GM23338 (cell line): ENCODE measurements at regions not wholly inside any gene's neighbourhood (a gene's known extent, or its start where the extent isn't known, plus 50 kb on each side); places are given as distances from the start of the nearest gene placed in this dataset.
A peak's percentile ranks its signal among the peaks of the same experiment; 100 is the strongest.

ENCODE experiments used
- ATAC-seq: fragments of 200-7000 bp; cut with Tn5 transposase; 3 replicates; pipeline ENCODE4 v1.9.1; 2020
- DNase-seq: peaks from one replicate; pipeline ENCODE4 v3.0.0-alpha.2; 2015; ENCODE audit warnings: low spot score
- H2AFZ ChIP-seq: fragments of 200-600 bp; sonication (generic); 2 replicates; pipeline ENCODE4 v1.8.0; 2016; ENCODE audit warnings: antibody characterized with exemption, mild to moderate bottlenecking, moderate library complexity
- H3F3A ChIP-seq: fragments of 200-600 bp; sonication (generic); replicated peaks from 2 replicates; pipeline ENCODE4 v1.8.0; 2017; ENCODE audit warnings: antibody characterized with exemption, mixed run types, low read depth
- H3K27ac ChIP-seq: fragments of 200-600 bp; sonication (generic); 2 replicates; pipeline ENCODE4 v1.6.1; 2016; ENCODE audit warnings: low read depth
- H3K27me3 ChIP-seq: fragments of 200-600 bp; sonication (generic); 2 replicates; pipeline ENCODE4 v1.8.0; 2016; ENCODE audit warnings: mild to moderate bottlenecking, mixed run types, moderate library complexity; ENCODE audit not compliant: insufficient read depth
- H3K36me3 ChIP-seq: fragments of 200-600 bp; sonication (generic); 2 replicates; pipeline ENCODE4 v1.8.0; 2016; ENCODE audit warnings: mild to moderate bottlenecking; ENCODE audit not compliant: insufficient read depth
- H3K4me1 ChIP-seq: fragments of 200-600 bp; sonication (generic); 2 replicates; pipeline ENCODE4 v1.8.0; 2016; ENCODE audit warnings: mild to moderate bottlenecking, moderate library complexity; ENCODE audit not compliant: insufficient read depth
- H3K4me2 ChIP-seq: fragments of 200-600 bp; sonication (generic); 2 replicates; pipeline ENCODE4 v1.7.1; 2017; ENCODE audit warnings: mixed run types
- H3K4me3 ChIP-seq: fragments of 200-600 bp; sonication (generic); 2 replicates; pipeline ENCODE4 v1.6.1; 2016; ENCODE audit warnings: mixed run types
- H3K79me2 ChIP-seq: fragments of 200-600 bp; sonication (generic); replicated peaks from 2 replicates; pipeline ENCODE4 v1.8.0; 2017; ENCODE audit warnings: mild to moderate bottlenecking; ENCODE audit not compliant: insufficient read depth
- H3K9me2 ChIP-seq: fragments of 200-600 bp; sonication (generic); 2 replicates; pipeline ENCODE4 v1.8.0; 2017; ENCODE audit not compliant: insufficient read depth
- H4K20me1 ChIP-seq: fragments of 200-600 bp; sonication (generic); replicated peaks from 2 replicates; pipeline ENCODE4 v1.8.0; 2017; ENCODE audit warnings: mild to moderate bottlenecking; ENCODE audit not compliant: insufficient read depth
- H3K27ac Mint-ChIP-seq: 2 replicates; pipeline ENCODE4 v1.8.0; 2020; ENCODE audit warnings: inconsistent platforms, mild to moderate bottlenecking, moderate library complexity, mixed read lengths
- H3K27me3 Mint-ChIP-seq: 3 replicates; pipeline ENCODE4 v1.8.0; 2022; ENCODE audit warnings: low read depth, mild to moderate bottlenecking, moderate library complexity, mixed read lengths, inconsistent platforms; ENCODE audit not compliant: insufficient read depth, poor library complexity
- H3K36me3 Mint-ChIP-seq: 3 replicates; pipeline ENCODE4 v1.8.0; 2021; ENCODE audit warnings: low read depth, mild to moderate bottlenecking, inconsistent platforms, moderate library complexity, mixed read lengths
- H3K4me1 Mint-ChIP-seq: 3 replicates; pipeline ENCODE4 v1.8.0; 2020; ENCODE audit warnings: mild to moderate bottlenecking, inconsistent platforms, mixed read lengths
- H3K4me3 Mint-ChIP-seq: 3 replicates; pipeline ENCODE4 v1.8.0; 2021; ENCODE audit warnings: moderate library complexity, mild to moderate bottlenecking, inconsistent platforms, mixed read lengths
- H3K9me3 Mint-ChIP-seq: 3 replicates; pipeline ENCODE4 v1.8.0; 2020; ENCODE audit warnings: moderate library complexity, mild to moderate bottlenecking, inconsistent platforms, mixed read lengths
- TF ChIP-seq, protein P1 (sequence below): fragments of 250-450 bp; sonication (Bioruptor Pico); IDR thresholded peaks from 2 replicates; pipeline ENCODE4 v1.5.0; 2020; ENCODE audit warnings: mild to moderate bottlenecking, moderate library complexity
- TF ChIP-seq, protein P2 (sequence below): IDR thresholded peaks from one replicate; pipeline ENCODE4 v1.6.1; 2018; ENCODE audit warnings: antibody characterized with exemption; ENCODE audit not compliant: unreplicated experiment

DNA sequence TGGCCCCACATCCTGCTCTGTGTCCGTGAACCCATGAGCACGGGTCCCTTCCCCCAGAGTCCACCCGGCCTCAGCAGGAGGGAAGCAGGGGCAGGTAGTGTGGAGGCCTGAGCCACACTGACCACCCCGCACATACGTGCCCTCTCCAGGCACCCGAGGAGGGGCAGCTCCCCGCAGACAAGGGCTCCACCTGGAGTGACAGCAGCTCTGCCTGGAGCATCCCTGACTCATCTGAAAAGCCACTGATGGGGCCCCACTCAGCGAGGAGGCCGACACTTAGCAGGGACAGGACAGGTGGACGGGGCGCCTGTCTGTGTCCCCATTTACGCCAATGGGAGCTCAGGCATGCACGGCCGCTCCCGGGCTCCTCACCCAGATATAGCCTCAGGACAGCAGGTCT, 237.6 kb upstream of the SFSWAP start (continued):
- TF ChIP-seq, protein P1, sequence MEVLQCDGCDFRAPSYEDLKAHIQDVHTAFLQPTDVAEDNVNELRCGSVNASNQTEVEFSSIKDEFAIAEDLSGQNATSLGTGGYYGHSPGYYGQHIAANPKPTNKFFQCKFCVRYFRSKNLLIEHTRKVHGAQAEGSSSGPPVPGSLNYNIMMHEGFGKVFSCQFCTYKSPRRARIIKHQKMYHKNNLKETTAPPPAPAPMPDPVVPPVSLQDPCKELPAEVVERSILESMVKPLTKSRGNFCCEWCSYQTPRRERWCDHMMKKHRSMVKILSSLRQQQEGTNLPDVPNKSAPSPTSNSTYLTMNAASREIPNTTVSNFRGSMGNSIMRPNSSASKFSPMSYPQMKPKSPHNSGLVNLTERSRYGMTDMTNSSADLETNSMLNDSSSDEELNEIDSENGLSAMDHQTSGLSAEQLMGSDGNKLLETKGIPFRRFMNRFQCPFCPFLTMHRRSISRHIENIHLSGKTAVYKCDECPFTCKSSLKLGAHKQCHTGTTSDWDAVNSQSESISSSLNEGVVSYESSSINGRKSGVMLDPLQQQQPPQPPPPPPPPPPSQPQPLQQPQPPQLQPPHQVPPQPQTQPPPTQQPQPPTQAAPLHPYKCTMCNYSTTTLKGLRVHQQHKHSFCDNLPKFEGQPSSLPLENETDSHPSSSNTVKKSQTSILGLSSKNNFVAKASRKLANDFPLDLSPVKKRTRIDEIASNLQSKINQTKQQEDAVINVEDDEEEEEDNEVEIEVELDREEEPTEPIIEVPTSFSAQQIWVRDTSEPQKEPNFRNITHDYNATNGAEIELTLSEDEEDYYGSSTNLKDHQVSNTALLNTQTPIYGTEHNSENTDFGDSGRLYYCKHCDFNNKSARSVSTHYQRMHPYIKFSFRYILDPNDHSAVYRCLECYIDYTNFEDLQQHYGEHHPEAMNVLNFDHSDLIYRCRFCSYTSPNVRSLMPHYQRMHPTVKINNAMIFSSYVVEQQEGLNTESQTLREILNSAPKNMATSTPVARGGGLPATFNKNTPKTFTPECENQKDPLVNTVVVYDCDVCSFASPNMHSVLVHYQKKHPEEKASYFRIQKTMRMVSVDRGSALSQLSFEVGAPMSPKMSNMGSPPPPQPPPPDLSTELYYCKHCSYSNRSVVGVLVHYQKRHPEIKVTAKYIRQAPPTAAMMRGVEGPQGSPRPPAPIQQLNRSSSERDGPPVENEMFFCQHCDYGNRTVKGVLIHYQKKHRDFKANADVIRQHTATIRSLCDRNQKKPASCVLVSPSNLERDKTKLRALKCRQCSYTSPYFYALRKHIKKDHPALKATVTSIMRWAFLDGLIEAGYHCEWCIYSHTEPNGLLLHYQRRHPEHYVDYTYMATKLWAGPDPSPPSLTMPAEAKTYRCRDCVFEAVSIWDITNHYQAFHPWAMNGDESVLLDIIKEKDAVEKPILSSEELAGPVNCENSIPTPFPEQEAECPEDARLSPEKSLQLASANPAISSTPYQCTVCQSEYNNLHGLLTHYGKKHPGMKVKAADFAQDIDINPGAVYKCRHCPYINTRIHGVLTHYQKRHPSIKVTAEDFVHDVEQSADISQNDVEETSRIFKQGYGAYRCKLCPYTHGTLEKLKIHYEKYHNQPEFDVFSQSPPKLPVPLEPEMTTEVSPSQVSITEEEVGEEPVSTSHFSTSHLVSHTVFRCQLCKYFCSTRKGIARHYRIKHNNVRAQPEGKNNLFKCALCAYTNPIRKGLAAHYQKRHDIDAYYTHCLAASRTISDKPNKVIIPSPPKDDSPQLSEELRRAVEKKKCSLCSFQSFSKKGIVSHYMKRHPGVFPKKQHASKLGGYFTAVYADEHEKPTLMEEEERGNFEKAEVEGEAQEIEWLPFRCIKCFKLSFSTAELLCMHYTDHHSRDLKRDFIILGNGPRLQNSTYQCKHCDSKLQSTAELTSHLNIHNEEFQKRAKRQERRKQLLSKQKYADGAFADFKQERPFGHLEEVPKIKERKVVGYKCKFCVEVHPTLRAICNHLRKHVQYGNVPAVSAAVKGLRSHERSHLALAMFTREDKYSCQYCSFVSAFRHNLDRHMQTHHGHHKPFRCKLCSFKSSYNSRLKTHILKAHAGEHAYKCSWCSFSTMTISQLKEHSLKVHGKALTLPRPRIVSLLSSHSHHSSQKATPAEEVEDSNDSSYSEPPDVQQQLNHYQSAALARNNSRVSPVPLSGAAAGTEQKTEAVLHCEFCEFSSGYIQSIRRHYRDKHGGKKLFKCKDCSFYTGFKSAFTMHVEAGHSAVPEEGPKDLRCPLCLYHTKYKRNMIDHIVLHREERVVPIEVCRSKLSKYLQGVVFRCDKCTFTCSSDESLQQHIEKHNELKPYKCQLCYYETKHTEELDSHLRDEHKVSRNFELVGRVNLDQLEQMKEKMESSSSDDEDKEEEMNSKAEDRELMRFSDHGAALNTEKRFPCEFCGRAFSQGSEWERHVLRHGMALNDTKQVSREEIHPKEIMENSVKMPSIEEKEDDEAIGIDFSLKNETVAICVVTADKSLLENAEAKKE, result no peak
- TF ChIP-seq, protein P2, sequence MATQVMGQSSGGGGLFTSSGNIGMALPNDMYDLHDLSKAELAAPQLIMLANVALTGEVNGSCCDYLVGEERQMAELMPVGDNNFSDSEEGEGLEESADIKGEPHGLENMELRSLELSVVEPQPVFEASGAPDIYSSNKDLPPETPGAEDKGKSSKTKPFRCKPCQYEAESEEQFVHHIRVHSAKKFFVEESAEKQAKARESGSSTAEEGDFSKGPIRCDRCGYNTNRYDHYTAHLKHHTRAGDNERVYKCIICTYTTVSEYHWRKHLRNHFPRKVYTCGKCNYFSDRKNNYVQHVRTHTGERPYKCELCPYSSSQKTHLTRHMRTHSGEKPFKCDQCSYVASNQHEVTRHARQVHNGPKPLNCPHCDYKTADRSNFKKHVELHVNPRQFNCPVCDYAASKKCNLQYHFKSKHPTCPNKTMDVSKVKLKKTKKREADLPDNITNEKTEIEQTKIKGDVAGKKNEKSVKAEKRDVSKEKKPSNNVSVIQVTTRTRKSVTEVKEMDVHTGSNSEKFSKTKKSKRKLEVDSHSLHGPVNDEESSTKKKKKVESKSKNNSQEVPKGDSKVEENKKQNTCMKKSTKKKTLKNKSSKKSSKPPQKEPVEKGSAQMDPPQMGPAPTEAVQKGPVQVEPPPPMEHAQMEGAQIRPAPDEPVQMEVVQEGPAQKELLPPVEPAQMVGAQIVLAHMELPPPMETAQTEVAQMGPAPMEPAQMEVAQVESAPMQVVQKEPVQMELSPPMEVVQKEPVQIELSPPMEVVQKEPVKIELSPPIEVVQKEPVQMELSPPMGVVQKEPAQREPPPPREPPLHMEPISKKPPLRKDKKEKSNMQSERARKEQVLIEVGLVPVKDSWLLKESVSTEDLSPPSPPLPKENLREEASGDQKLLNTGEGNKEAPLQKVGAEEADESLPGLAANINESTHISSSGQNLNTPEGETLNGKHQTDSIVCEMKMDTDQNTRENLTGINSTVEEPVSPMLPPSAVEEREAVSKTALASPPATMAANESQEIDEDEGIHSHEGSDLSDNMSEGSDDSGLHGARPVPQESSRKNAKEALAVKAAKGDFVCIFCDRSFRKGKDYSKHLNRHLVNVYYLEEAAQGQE, result no peak

DNA sequence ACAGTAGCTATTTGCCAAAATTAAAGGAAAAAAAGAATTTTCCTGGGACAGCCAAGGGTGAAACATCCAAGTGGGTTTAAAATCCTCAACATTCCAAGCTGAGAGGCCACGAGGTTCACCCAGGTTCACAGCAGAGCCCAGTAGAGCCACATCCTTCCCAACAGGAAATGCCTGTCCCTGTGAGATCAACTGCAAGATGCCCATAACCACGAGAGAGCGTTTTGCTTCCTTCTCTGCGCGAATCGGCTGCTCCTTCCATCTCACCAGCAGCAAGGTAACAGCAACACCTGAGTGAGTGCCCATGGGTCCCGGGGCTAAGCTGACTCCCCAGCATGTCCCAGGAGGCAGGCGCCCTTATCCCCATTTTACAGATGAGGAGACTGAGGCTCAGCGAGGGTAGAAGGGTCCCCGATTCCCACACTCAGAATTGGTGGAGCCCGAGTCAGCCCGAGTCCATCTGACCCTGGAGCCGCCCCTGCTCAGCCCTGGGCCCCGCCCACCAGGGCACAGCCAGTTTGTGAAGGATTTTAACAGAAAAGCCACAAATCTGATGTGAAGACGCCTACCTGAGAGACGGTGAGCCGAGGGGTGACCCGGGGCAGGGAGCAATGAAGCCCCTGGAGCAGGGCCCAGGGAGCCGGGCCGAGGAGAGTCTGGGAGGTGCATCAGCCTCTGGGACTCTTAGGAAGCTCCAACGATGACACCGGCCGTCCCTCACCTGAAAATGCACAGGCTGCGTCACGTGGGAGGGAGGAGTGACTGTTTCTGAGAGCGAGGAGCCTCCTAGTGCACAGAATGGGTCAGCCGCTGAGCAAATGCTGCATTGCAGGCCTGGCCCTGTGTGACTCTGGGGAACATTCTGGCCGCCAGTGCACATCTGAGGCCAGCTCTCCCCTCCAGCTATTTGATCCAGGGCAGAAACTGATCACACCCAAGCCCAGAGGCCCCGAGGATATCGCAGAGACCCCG, 236.9 kb upstream of the SFSWAP start:
- H3K27me3 Mint-ChIP-seq, result peaks cover 2% of the 10 kb centered on the region
- H3K4me2 ChIP-seq, result no peak overlapping the region
- H2AFZ ChIP-seq, result peak overlapping the region; percentile 32; the same call in 1 of the 2 replicates
- H3K36me3 Mint-ChIP-seq, result no peaks in the 10 kb centered on the region; the same call in 1 of the 3 replicates
- H3K27ac Mint-ChIP-seq, result no peak overlapping the region
- no peaks in the 10 kb centered on the region for H3F3A ChIP-seq
- DNase-seq, result peak; percentile 49
- H3K27me3 ChIP-seq, result no peaks in the 10 kb centered on the region
- H4K20me1 ChIP-seq, result no peaks in the 10 kb centered on the region
- H3K9me2 ChIP-seq, result no peaks in the 10 kb centered on the region
- no peaks in the 10 kb centered on the region for H3K4me1 ChIP-seq
- peaks cover 8% of the 10 kb centered on the region; the same call in 2 of the 3 replicates for H3K4me1 Mint-ChIP-seq
- peak; percentile 83 for ATAC-seq
- no peaks in the 10 kb centered on the region for H3K9me3 Mint-ChIP-seq
- H3K79me2 ChIP-seq, result no peaks in the 10 kb centered on the region
- H3K4me3 ChIP-seq, result no peak overlapping the region
- H3K4me3 Mint-ChIP-seq, result no peak overlapping the region; the same call in 2 of the 3 replicates
- H3K27ac ChIP-seq, result no peak overlapping the region
- no peaks in the 10 kb centered on the region for H3K36me3 ChIP-seq
- TF ChIP-seq, protein P1, result no peak
